ENCODE measurements at regions not wholly inside any gene's neighbourhood (a gene's known extent, or its start where the extent isn't known, plus 50 kb on each side); places are given as distances from the start of the nearest gene placed in this dataset.

- Histone ChIP-seq H3K4me3 (ENCODE audit: low read depth in 2 of 2, low read length in 2 of 2) (no peak overlapping the region), H3K27ac (ENCODE audit: low read length) (no peak overlapping the region), H3K9me3 (ENCODE audit: control insufficient read depth, insufficient read depth, low read depth, low read length) (no peaks in the 10 kb centered on the region), H3K36me3 (ENCODE audit: control insufficient read depth, insufficient read depth, low read length) (no peaks in the 10 kb centered on the region), H3K4me1 (ENCODE audit: control insufficient read depth, insufficient read depth, low read length) (peaks cover 13% of the 10 kb centered on the region; the same call in 1 of the 2 replicates), H3K27me3 (ENCODE audit: control insufficient read depth, insufficient read depth, low read length) (no peaks in the 10 kb centered on the region)
- BruUV-seq (replicated peaks) = no TSS peak
- intact Hi-C loops (cut with micrococcal nuclease; ENCODE audit: unreplicated experiment) = no loop called here
- CTCF ChIA-PET = no interaction called here
- DNase-seq (ENCODE audit: low read depth, low spot score) = no peak
- POLR2A ChIA-PET = no interaction called here
- no peak for ATAC-seq
- TF ChIP-seq, protein P1, sequence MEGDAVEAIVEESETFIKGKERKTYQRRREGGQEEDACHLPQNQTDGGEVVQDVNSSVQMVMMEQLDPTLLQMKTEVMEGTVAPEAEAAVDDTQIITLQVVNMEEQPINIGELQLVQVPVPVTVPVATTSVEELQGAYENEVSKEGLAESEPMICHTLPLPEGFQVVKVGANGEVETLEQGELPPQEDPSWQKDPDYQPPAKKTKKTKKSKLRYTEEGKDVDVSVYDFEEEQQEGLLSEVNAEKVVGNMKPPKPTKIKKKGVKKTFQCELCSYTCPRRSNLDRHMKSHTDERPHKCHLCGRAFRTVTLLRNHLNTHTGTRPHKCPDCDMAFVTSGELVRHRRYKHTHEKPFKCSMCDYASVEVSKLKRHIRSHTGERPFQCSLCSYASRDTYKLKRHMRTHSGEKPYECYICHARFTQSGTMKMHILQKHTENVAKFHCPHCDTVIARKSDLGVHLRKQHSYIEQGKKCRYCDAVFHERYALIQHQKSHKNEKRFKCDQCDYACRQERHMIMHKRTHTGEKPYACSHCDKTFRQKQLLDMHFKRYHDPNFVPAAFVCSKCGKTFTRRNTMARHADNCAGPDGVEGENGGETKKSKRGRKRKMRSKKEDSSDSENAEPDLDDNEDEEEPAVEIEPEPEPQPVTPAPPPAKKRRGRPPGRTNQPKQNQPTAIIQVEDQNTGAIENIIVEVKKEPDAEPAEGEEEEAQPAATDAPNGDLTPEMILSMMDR (IDR thresholded peaks at IDR 0.05) = no peak
- no peak for TF ChIP-seq SIN3A (IDR thresholded peaks at IDR 0.05; ENCODE audit: borderline replicate concordance, insufficient read depth, low read depth, low read length)
- TF ChIP-seq TCF7L2 (IDR thresholded peaks at IDR 0.05; ENCODE audit: low read depth, low read length) = no peak
- TF ChIP-seq, protein P2, sequence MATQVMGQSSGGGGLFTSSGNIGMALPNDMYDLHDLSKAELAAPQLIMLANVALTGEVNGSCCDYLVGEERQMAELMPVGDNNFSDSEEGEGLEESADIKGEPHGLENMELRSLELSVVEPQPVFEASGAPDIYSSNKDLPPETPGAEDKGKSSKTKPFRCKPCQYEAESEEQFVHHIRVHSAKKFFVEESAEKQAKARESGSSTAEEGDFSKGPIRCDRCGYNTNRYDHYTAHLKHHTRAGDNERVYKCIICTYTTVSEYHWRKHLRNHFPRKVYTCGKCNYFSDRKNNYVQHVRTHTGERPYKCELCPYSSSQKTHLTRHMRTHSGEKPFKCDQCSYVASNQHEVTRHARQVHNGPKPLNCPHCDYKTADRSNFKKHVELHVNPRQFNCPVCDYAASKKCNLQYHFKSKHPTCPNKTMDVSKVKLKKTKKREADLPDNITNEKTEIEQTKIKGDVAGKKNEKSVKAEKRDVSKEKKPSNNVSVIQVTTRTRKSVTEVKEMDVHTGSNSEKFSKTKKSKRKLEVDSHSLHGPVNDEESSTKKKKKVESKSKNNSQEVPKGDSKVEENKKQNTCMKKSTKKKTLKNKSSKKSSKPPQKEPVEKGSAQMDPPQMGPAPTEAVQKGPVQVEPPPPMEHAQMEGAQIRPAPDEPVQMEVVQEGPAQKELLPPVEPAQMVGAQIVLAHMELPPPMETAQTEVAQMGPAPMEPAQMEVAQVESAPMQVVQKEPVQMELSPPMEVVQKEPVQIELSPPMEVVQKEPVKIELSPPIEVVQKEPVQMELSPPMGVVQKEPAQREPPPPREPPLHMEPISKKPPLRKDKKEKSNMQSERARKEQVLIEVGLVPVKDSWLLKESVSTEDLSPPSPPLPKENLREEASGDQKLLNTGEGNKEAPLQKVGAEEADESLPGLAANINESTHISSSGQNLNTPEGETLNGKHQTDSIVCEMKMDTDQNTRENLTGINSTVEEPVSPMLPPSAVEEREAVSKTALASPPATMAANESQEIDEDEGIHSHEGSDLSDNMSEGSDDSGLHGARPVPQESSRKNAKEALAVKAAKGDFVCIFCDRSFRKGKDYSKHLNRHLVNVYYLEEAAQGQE (IDR thresholded peaks at IDR 0.05; ENCODE audit: insufficient read depth in 1 of 2, low read depth in 2 of 2, low read length in 1 of 2) = no peak
- TF ChIP-seq POLR2AphosphoS5 (IDR thresholded peaks at IDR 0.05; ENCODE audit: low read depth, low read length) = no peak
- in situ Hi-C loops (cut with HindIII; ENCODE audit: low pct_unique_long_range_greater_than_20kb, low sequenced_read_pairs) = no loop called here
Observed at GRCh38 chr18:24868311-24868710, 407.9 kb downstream of the HRH4 start.

GRCh38 chr18:24868760-24869237 lies 408.4 kb downstream of the HRH4 start:
- Histone ChIP-seq H3K9me3 (ENCODE audit: control insufficient read depth, insufficient read depth, low read depth, low read length) (no peaks in the 10 kb centered on the region), H3K27me3 (ENCODE audit: control insufficient read depth, insufficient read depth, low read length) (no peaks in the 10 kb centered on the region), H3K27ac (ENCODE audit: low read length) (no peak overlapping the region), H3K4me3 (ENCODE audit: low read depth in 2 of 2, low read length in 2 of 2) (no peak overlapping the region), H3K4me1 (ENCODE audit: control insufficient read depth, insufficient read depth, low read length) (peaks cover 13% of the 10 kb centered on the region; the same call in 1 of the 2 replicates), H3K36me3 (ENCODE audit: control insufficient read depth, insufficient read depth, low read length) (no peaks in the 10 kb centered on the region)
- ChIA-PET POLR2A (no interaction called here), CTCF (no interaction called here)
- DNase-seq (ENCODE audit: low read depth, low spot score) = peak; percentile 62
- in situ Hi-C loops (cut with HindIII; ENCODE audit: low pct_unique_long_range_greater_than_20kb, low sequenced_read_pairs) (no loop called here), intact Hi-C loops (cut with micrococcal nuclease; ENCODE audit: unreplicated experiment) (no loop called here)
- BruUV-seq (replicated peaks) = no TSS peak
- peak; percentile 96 for ATAC-seq
- peak; percentile 64 for TF ChIP-seq TCF7L2 (IDR thresholded peaks at IDR 0.05; ENCODE audit: low read depth, low read length)
- TF ChIP-seq, protein P1 (IDR thresholded peaks at IDR 0.05) = no peak
- TF ChIP-seq, protein P2 (IDR thresholded peaks at IDR 0.05; ENCODE audit: insufficient read depth in 1 of 2, low read depth in 2 of 2, low read length in 1 of 2) = 0 out of 4 replicates have a peak, but pooled peaks of 1 of the 2 experiments have one; percentile 27
